ENCODE measurements at regions not wholly inside any gene's neighbourhood (a gene's known extent, or its start where the extent isn't known, plus 50 kb on each side); places are given as distances from the start of the nearest gene placed in this dataset.

- no peak overlapping the region for H3K27ac ChIP-seq (ENCODE audit: low read depth, low read length)
- H3K9me3 ChIP-seq (ENCODE audit: control insufficient read depth in 1 of 2, insufficient read depth in 1 of 2, low read depth in 1 of 2, low read length in 2 of 2) = no peaks in the 10 kb centered on the region
- POLR2A ChIA-PET = no interaction called here
- H3K9ac ChIP-seq (ENCODE audit: low read length) = no peak overlapping the region
- CTCF ChIA-PET = no interaction called here
- BruUV-seq (replicated peaks) = no TSS peak
- no peaks in the 10 kb centered on the region for H3K9me2 ChIP-seq (ENCODE audit: insufficient read depth)
- no peaks in the 10 kb centered on the region for H3K36me3 ChIP-seq (ENCODE audit: control insufficient read depth in 1 of 2, insufficient read depth in 2 of 2, low read length in 2 of 2)
- DNase-seq (ENCODE audit: low read depth, low spot score) (no peak), ATAC-seq (no peak)
- no peaks in the 10 kb centered on the region for H3K27me3 ChIP-seq (ENCODE audit: insufficient read depth, low read length)
- H2AFZ ChIP-seq (ENCODE audit: low read depth, low read length, poor library complexity, severe bottlenecking) = no peak overlapping the region
- H3K4me3 ChIP-seq (replicated peaks in 1 of 2; ENCODE audit: low read depth in 1 of 2, low read length in 2 of 2) = no peak overlapping the region
- H3K4me2 ChIP-seq (ENCODE audit: low read length) = no peak overlapping the region
- H3K4me1 ChIP-seq (ENCODE audit: control insufficient read depth in 1 of 2, insufficient read depth in 2 of 2, low read length in 2 of 2) = no peaks in the 10 kb centered on the region
- RAD21 ChIA-PET (ENCODE audit: low non-redundant PET in 1 of 2, low total read pairs in 2 of 2, uncharacterized antibody in 2 of 2, unreplicated experiment in 2 of 2) = no interaction called here
- H4K20me1 ChIP-seq (ENCODE audit: insufficient read depth) = no peaks in the 10 kb centered on the region
- TF ChIP-seq EZH2 (IDR thresholded peaks at IDR 0.05) (no peak), SIN3A (IDR thresholded peaks at IDR 0.05; ENCODE audit: low read depth) (no peak), ZNF274 (IDR thresholded peaks at IDR 0.05; ENCODE audit: low read depth, low read length) (no peak), FOSL1 (IDR thresholded peaks at IDR 0.05; ENCODE audit: low read depth) (no peak), TCF7L2 (IDR thresholded peaks at IDR 0.05; ENCODE audit: borderline replicate concordance, extremely low read depth, insufficient read depth, insufficient read length) (no peak), ATF3 (IDR thresholded peaks at IDR 0.05) (no peak), POLR2AphosphoS5 (IDR thresholded peaks at IDR 0.05; ENCODE audit: low read depth, low read length) (no peak), CTCF (IDR thresholded peaks at IDR 0.05 in 2 of 3, conservative IDR thresholded peaks at IDR 0.05 in 1 of 3; ENCODE audit: borderline replicate concordance in 1 of 3, insufficient read depth in 1 of 3, low read depth in 2 of 3, low read length in 2 of 3) (no peak)
- intact Hi-C loops (cut with micrococcal nuclease) = no loop called here
- no peaks in the 10 kb centered on the region for H3K79me2 ChIP-seq (ENCODE audit: insufficient read depth, low read length)
Measured at GRCh38 chr5:74092766-74093165, 466.8 kb downstream of the ARHGEF28 start.

GRCh38 chr5:74085782-74086181, 459.8 kb downstream of the ARHGEF28 start:
- DNase-seq (ENCODE audit: low read depth, low spot score) (no peak), ATAC-seq (no peak)
- H3K36me3 ChIP-seq (ENCODE audit: control insufficient read depth in 1 of 2, insufficient read depth in 2 of 2, low read length in 2 of 2) = no peaks in the 10 kb centered on the region
- intact Hi-C loops (cut with micrococcal nuclease) = no loop called here
- CTCF ChIA-PET = no interaction called here
- no TSS peak for BruUV-seq (replicated peaks)
- TF ChIP-seq YY1 (IDR thresholded peaks at IDR 0.05; ENCODE audit: extremely low read depth, insufficient replicate concordance, low read depth, low read length) (no peak), SIN3A (IDR thresholded peaks at IDR 0.05; ENCODE audit: low read depth) (no peak), ATF3 (IDR thresholded peaks at IDR 0.05) (no peak), RAD21 (IDR thresholded peaks at IDR 0.05; ENCODE audit: low read depth) (no peak), JUND (IDR thresholded peaks at IDR 0.05) (no peak), ZFX (IDR thresholded peaks at IDR 0.05) (no peak), SRF (IDR thresholded peaks at IDR 0.05; ENCODE audit: low read depth) (no peak)
- no peak overlapping the region for H3K4me3 ChIP-seq (replicated peaks in 1 of 2; ENCODE audit: low read depth in 1 of 2, low read length in 2 of 2)
- no peaks in the 10 kb centered on the region for H3K27me3 ChIP-seq (ENCODE audit: insufficient read depth, low read length)
- no peaks in the 10 kb centered on the region for H3K9me2 ChIP-seq (ENCODE audit: insufficient read depth)
- no peak overlapping the region for H2AFZ ChIP-seq (ENCODE audit: low read depth, low read length, poor library complexity, severe bottlenecking)
- no peak overlapping the region for H3K27ac ChIP-seq (ENCODE audit: low read depth, low read length)
- no peaks in the 10 kb centered on the region for H3K9me3 ChIP-seq (ENCODE audit: control insufficient read depth in 1 of 2, insufficient read depth in 1 of 2, low read depth in 1 of 2, low read length in 2 of 2)
- no peak overlapping the region for H3K4me2 ChIP-seq (ENCODE audit: low read length)
- H3K4me1 ChIP-seq (ENCODE audit: control insufficient read depth in 1 of 2, insufficient read depth in 2 of 2, low read length in 2 of 2) = no peaks in the 10 kb centered on the region
- POLR2A ChIA-PET = no interaction called here
- RAD21 ChIA-PET (ENCODE audit: low non-redundant PET in 1 of 2, low total read pairs in 2 of 2, uncharacterized antibody in 2 of 2, unreplicated experiment in 2 of 2) = no interaction called here
- H3K9ac ChIP-seq (ENCODE audit: low read length) = no peak overlapping the region
- no peaks in the 10 kb centered on the region for H4K20me1 ChIP-seq (ENCODE audit: insufficient read depth)
- no peaks in the 10 kb centered on the region for H3K79me2 ChIP-seq (ENCODE audit: insufficient read depth, low read length)
